ENCODE measurements at regions not wholly inside any gene's neighbourhood (a gene's known extent, or its start where the extent isn't known, plus 50 kb on each side); places are given as distances from the start of the nearest gene placed in this dataset.

GRCh38 chr13:54033323-54033861 is 1004.8 kb downstream of the OLFM4 start:
- no peak for TF ChIP-seq CTCF (IDR thresholded peaks at IDR 0.05; ENCODE audit: poor library complexity)
- no peak for TF ChIP-seq EZH2 (IDR thresholded peaks at IDR 0.05; ENCODE audit: borderline replicate concordance)
- TF ChIP-seq EZH2phosphoT487 (IDR thresholded peaks at IDR 0.05; ENCODE audit: low read depth, severe bottlenecking, unreplicated experiment), result no peak

All from hepatocyte (in vitro differentiated cells).